GM19395 (cell line): ENCODE measurements at regions not wholly inside any gene's neighbourhood (a gene's known extent, or its start where the extent isn't known, plus 50 kb on each side); places are given as distances from the start of the nearest gene placed in this dataset.
"Not testable (repeated sequence)": the region's sequence is repeated elsewhere in the genome, so short reads cannot be mapped to it uniquely, and the experiment has no call there.

ENCODE experiments used
- ATAC-seq: cut with Tn5 transposase; IDR thresholded peaks from one replicate; pipeline ENCODE4 v1.9.1; 2021; ENCODE audit warnings: mild to moderate bottlenecking, moderate library complexity; ENCODE audit not compliant: unreplicated experiment

DNA sequence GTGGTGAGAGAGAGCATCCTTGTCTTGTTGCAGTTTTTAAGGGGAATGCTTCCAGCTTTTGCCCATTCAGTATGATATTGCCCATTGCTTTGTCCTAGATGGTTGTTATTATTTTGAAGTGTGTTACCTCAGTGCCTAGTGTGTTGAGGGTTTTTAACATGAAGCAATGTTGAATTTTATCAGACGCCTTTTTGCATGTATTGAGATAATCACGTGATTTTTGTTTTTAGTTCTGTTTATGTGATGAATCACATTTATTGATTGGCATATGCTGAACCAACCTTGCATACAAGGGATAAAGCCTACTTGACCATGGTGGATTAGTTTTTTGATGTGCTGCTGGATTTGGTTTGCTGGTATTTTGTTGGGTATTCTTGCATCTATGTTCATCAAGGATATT lies 302.3 kb upstream of the G2E3 start:
- ATAC-seq = no peak

DNA sequence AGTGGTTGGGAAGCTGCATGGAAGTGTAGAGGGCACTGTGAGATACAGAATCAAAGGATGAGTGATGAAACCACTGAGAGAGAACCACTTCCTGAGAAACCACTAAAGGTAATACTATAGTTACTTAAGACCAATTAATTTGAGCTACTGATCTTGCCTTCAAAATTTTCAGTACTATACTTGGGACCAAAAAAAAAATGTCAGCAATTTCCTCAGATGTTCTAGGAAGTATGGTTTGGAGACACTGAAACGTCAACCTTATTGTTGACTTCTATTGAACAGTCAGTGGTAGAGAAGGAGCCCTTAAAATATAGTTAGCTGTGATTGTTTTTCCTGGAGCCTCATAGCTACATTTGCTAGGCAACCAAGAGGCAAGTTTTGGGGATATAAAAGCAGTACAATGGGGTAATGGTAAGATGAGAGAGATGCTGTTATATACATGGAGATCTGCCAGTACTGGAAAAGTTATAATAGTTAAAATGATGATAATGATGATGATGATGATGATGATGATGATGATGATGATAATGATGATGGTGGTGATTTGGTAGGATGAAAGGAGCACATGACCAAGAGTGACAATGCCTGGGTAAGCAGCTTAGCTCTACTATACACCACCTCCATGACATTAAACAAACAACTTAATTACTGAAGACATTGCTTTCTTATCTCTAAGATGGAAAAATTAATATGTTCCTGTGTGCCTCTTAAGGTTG lies 300.9 kb upstream of the G2E3 start:
- no peak for ATAC-seq

DNA sequence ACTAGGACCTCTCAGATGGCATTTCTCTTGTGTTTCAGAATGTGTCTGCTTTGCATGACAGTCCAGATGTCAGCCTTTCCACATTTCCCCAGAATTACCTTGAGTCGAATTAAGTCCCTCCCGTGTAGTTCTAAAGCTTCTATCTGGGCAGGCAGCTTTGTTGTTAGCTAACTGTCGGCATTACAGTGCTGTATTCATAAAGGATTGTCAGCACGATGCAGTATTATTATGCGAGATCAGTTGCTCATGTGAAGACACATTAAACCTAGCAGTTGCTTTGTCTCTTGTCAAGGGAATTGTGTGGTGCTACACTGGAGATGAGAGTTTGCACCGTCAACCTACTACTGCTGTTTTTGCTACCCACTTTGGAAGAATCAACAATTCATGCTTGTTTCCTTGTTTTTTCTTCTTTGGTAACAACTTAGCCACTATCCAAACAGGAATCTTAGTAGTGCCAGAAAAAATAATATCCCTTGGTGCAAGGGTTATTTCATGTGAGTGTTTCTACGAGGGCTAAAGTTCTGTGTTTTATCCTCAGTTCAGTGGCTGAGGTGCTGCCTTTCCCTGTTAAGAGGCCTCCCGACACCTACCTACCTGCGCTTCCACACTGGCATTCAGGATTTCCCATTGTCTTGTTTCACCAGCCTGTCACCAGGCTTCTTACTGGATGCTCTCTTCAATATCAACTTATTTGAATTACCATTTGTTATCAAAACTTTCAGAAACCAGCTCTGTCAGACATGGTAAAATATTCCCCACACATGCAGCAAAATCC lies 297.9 kb upstream of the G2E3 start:
- no peak for ATAC-seq

DNA sequence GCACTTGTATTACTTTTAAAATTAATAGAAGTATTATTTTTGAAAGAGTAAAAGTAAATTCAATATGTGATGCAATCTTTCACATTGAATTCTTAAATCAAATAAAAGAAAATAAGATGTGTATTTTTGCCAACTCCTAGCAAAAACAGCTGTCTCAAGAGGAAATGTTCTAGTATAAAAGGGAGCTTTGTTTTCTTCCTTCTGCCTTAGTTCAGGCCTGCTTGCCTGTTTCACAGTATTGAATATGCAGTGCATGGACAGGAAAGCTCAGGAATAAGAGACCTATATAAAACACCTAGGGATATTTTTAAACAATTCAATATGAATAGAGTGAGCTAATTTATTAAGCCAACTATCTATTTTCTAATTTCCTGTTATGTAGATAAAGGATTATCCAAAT lies 294.8 kb upstream of the G2E3 start:
- no peak for ATAC-seq

DNA sequence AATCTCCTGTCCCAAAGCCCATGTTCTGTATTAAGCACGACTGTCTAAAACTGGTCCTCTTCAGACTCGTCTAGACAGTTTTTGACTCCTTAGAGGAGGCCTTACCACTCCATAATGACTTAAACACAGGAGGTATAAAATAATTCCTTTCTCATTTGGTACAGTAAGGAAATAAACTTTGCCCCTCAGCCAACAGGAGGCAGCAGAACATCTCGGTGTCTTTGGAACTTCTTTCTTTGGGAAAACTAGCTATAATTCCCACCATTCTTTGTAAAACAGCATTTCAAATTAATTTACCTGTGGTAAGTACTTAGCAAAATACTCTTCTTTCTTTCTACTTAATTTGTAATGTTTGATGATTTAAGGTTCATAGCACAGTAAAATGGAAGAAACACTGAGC lies 292.7 kb upstream of the G2E3 start:
- ATAC-seq = no peak

DNA sequence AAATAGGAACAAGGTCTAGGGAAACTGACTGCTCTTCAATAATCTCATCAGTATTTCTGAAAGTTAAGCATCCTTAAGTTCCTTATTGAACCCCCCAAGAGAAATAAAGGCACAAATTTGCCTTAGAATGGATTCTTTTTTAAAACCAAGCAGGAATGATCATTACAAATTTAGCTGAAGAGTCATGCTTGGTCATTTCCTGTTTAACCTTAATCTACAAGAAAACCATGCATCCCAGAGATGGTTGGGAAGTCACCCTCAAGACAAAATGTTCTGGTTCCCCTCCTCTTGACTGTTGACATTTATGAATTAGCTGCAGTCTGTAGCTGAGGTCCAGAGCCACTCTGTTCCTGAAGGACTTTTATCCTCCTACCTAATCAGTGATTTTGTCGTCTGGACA lies 291.8 kb upstream of the G2E3 start:
- no peak for ATAC-seq

DNA sequence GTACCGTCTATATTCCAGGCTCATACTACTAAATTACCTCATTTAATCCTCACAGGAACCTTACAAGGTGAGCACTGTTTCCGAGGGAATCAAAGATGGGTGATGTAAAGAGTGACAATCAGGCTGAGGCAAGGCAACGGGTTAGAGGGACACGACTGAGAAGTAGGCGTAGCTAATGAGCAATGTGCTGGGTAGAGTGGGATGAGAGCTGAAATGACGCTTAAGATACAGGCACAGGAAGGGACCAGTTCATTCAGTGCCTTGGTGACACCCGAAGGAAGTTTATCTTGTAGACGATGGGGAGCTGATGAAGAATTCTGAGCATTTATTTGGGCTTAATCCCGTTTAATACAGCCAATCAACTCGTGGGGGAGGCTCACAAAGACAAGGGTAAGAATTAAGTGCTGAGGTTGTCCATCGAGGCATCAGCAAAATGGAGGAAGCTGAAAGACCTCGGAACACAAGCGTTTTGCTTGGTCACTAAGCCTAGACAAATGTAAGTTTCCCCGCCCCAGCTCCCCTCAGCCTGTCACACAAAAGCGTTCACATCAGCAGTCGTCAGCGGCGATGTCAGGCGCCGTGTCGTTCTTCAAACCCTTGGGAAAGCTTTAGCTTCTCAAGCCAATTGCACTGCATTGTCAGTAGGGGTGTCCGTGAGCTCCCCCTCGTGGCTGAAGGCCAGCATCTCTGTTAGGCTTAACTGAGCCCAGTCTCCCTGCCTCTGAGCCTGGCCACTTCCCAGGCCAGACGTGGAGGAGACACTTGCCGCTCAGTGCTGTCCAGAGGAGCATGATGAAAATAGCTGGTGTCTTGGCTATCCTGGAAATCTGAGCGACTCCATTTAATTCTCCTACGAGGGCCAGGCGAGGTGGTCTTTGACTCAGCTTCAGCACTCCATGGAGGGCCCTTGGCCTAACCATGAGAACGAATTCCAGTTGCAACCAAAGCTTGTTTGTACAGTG lies 288.5 kb upstream of the G2E3 start:
- ATAC-seq = peak; percentile 100

DNA sequence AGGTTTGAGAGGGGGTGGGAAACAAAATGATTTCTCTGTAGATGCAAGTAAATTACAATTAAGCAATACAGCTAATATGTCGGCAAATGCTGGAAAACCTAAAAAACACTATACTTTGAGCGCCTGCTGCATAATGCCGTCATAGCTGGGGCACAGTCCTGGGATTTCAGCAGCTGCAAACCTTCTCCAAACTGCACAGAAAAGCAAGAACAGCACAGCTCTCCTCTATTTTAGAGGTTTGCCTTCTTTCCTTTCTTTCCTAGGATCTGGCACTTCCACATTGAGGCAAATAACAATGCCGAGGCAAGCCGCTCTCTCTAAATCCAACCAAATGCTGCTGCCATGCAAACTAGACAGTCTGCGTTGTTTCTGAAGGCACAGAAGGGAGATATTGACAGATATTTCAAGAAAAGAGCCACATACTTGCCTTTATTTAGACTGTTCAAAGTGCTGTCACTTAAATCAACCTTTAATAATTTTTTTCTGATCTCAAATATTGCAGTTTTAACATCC lies 287.1 kb upstream of the G2E3 start:
- ATAC-seq = no peak

DNA sequence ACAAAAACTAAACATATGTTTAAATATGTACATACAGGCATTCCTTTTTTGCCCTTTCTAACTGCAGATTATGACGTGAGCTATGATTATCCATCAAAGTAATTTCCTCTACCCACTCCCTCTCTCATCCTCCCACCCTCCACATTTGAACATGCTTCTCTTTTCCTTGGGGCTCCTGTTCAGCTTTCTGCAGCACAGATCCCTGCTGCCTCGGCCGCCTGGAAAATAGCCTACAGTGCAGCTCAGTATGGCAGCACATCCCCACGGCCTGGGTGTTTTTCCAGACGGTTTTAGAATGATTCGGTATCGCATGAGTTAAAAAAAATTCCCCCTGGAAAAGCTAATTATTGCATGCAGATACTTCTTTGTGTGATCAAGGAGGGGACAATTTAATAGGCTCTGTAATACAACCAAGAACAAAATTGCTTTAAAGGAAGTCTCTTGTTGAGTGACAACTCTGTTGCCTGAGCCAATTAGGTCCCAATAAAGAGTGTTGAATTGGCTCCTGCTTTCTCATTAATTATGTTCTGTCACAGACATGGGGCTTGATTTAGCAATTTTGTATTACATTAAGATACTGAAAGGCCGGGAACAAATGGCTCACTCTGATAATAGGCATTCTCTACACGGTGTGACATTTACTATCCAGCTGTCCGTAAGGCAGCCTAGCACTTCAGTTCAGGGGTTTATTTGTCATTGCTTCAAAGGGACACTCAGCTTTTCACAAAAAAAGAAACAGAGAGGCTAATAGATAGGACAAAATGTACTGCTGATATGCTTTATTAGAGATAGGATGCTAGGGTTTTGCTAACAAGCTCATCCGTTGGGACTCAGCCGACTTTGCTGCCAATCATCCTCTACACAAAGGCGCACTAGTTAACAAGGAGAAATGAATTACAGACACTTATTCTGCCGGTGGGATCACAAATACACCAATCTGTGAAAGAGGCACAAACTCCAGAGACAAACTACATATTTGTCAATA lies 285.8 kb upstream of the G2E3 start:
- no peak for ATAC-seq

DNA sequence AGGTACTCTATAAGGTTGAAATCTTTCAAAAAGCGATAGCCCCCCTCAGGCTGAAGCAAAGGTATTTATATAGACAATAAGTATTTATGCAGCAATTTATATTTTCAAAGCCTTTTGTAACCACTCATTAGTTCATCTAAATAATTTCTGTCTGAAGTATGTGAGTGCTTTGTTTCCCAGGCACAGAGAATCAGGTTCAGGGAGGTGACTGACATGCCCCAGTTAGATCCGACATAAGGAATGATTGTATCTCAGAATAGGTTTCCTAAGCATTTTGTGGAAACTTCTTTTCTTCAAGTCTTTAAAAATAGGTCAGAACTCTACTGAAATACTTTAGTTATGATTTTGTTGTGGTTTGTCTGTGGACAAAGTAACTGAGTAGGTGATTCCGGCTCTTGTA lies 283.4 kb upstream of the G2E3 start:
- ATAC-seq = no peak

DNA sequence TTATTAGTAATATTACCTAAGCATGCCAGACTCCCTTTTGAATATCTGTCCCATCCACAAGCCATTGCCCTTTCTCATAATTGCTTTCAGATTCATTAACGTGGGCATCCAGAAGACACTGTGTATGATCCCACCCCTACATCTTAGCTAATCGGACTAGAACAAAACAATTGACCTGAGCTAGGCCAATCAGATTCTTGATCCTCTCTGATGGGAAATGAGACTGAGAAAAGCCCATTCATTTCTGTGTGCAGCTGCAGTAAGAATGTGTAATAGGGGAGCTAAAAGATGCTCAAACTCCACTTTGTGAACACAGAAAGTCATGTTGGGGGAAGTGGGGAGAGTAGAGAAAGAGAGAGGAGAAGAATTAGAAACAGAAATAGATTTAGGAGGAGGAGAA lies 281.7 kb upstream of the G2E3 start:
- ATAC-seq = no peak

DNA sequence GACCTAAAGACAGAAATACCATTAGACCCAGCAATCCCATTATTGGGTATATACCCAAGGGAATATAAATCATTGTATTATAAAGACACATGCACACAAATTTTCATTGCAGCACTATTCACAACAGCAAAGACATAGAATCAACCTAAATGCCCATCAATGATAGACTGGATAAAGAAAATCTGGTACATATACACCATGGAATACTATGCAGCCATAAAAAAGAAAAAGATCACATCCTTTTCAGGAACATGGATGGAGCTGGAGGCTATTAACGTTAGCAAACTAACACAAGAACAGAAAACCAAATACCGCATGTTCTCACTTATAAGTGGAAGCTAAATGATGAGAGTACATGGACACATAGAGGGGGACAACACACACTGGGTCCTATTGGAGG lies 280.1 kb upstream of the G2E3 start:
- not testable (repeated sequence) for ATAC-seq

DNA sequence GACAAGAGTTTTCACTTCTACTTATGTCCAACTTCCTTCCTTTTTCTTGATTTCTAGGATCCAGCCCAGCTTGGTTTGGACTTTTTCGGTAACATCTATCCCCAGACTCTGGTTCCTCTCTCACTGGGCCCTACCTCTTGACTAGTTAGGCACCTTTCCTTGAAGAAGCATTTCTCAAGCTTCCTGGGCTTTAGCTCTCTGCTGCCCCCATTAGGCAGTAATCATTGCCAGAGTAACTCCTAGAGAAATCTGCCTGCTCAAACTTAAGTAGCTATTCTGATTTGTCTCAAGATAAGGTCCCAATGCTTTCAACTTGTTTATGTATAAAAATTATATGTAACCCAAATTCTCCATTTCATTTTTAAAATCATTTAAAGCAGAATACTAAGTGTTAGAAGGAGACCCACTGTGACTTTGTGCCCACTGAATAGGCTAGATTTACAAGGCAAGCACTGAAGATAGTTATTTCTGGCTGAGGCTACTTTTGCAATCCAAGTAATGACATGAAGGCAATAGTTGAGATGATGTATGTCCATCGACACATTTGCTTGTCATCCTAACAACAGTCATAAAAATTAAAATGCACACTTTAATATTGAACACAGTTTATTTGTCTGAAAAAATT lies 275.0 kb upstream of the G2E3 start:
- ATAC-seq = no peak

DNA sequence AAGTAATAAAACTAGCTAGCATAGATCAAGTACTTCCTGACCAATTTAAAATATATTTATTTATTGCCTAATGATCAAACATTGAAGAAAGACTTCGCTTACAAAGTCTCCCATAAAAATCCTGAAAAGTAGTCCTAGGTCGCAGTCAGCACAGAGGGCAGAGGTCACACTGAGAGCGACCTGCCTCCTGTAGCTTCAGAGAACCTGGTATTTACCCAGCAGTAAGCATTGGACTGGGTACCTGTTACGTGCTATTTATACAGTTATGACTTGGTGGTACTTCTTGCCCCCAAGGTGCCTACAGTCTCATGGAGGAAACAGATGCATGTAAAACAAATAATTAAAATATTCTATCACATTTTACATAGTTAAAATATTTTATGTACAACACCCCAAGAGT lies 274.1 kb upstream of the G2E3 start:
- no peak for ATAC-seq

DNA sequence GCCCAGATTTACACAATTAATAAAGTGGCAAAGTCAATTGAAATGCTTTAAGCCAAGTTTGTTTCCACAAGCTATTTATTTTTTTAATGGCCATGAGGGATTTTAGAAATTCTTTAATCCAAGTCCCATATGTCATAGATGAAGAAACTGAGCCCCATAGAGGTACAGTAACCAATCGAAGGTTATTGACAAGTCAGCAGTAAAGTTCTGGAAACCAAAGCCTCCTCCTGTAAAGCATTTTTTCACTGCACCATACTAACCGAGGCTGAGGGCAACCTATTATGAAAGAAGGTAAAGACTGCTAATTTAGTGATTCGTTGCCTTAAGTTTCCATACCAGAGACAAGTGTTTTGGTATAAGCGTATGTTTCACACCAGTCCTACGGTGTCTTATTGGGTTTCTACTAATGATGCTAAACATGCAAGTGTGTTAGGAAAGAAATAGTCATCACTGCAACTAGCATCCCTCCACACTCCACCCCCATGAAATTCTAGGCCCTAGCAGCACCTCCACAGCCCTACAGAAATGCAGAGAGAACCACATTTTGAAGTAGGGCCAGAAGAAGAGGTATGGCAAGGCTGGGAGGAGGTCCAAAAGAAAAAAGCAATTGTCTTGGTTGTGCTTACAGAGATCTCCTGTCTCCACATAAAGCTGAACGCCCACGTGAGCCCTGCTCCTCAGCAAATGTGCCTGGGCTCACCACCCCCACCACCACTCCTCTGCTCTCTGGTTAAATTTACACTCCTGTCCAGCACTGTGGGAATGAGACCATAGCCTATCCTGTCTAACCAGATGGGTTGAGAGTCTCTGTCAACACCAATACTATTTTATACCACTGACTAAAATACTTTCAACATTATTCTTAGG lies 271.1 kb upstream of the G2E3 start:
- ATAC-seq = no peak

DNA sequence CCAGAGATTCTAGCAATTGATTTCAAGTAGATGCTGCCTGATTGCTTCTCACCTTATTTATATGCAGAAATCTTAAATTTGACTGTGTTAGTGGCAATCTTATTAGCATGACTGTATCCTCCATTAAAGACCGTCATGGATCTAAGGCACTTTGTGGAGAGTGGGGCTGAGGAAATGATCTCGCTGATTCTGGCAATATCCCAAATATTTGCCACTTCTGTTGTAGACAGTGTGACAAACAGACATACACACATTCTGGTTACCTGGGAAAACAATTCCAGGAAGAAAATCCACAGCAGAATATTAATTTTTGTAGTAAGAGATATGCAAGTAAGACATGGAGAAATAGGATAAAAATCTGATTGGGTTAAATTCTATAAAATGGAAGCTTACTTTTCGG lies 269.0 kb upstream of the G2E3 start:
- no peak for ATAC-seq

DNA sequence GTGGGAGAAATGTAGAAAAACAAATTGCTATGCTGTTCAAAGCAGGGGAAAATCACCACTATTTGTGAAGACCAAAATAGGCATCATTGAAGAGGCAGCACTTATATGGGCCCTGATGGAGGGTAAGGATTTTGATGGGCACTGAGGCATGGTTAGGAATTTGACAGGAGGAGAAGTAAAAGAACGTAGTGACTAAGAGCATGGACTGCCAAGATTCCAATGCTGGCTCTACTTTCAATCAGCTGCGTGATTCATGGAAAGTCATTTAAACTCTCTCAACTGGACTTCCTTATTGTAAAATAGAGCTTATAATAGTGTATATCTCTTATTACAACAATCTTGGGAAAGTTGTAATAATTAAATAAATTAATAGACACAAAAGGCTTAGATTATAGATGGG lies 267.7 kb upstream of the G2E3 start:
- ATAC-seq = no peak

DNA sequence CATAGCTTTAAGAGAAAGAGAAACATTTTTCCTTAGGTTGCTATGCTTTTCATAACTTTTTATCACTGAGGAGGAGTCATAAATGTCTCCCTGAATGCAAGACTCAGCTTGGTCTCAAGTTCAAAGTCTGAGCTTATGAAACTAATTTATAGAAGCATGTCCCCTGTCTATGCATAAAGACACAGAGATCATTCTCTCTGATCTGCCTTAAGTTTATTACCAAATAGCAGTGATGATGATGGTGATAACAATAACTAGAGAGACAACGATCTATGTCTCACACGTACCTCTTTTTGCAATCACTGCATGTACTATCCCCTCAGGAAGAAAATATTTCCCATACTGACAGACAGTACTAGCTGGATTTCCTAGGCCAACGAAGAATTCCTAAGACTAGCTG lies 266.4 kb upstream of the G2E3 start:
- ATAC-seq = no peak

DNA sequence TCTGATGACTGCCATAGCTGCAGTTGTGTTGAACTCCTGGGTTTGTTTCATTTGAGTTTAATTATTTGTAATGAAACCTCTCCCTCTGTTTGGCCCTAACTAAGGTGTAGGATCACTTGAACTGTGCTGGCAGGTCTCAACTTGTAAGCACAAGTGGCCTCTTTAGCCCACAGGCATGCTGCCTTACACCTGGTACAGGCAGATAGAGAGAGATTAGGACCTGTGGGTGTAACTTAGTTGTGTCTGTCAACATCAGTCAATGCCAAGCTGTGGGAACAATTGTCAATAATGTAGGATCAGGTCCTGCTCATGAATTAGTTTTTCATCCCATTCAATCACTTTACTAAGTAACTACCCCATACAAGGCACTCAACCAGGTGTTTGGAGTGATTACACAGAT lies 263.0 kb upstream of the G2E3 start:
- ATAC-seq = no peak
